ENCODE measurements at regions not wholly inside any gene's neighbourhood (a gene's known extent, or its start where the extent isn't known, plus 50 kb on each side); places are given as distances from the start of the nearest gene placed in this dataset.

- TF ChIP-seq CTCF (IDR thresholded peaks at IDR 0.05): no peak
- no peak for TF ChIP-seq POLR2A (IDR thresholded peaks at IDR 0.05)
These were observed 170.6 kb downstream of the OGFRL1 start for GRCh38 chr6:71459162-71459561.
